ENCODE measurements at regions not wholly inside any gene's neighbourhood (a gene's known extent, or its start where the extent isn't known, plus 50 kb on each side); places are given as distances from the start of the nearest gene placed in this dataset.

GRCh38 chr16:22681554-22682291 is 132.2 kb upstream of the HS3ST2 start:
- H3K4me3 ChIP-seq (ENCODE audit: low read depth, low read length) = no peak overlapping the region
- in situ Hi-C loops (cut with HindIII; ENCODE audit: low sequenced_read_pairs) = no loop called here
- TF ChIP-seq, protein P1, sequence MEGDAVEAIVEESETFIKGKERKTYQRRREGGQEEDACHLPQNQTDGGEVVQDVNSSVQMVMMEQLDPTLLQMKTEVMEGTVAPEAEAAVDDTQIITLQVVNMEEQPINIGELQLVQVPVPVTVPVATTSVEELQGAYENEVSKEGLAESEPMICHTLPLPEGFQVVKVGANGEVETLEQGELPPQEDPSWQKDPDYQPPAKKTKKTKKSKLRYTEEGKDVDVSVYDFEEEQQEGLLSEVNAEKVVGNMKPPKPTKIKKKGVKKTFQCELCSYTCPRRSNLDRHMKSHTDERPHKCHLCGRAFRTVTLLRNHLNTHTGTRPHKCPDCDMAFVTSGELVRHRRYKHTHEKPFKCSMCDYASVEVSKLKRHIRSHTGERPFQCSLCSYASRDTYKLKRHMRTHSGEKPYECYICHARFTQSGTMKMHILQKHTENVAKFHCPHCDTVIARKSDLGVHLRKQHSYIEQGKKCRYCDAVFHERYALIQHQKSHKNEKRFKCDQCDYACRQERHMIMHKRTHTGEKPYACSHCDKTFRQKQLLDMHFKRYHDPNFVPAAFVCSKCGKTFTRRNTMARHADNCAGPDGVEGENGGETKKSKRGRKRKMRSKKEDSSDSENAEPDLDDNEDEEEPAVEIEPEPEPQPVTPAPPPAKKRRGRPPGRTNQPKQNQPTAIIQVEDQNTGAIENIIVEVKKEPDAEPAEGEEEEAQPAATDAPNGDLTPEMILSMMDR (IDR thresholded peaks at IDR 0.05; ENCODE audit: low read depth, low read length) = no peak
- no peak for DNase-seq (ENCODE audit: low read depth, low spot score)

DNA sequence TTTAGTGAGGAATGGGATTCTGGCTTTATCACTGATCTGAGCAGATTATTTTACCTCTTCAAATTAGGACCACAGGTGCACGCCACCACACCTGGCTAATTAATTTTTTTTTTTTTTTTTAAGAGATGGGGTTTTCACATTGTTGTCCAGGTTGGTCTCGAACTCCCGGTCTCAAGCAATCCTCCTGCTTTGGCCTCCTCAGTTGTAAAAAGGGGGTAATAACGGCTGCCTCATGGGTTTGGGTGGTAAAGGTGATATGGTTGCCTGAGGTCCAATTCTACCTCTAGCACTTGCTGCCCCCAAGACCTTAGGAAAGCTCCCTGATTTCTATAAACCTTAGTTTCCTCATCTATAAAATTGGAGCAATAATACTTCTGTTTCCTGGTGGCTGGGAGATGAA is 130.7 kb upstream of the HS3ST2 start:
- TF ChIP-seq, protein P1 (IDR thresholded peaks at IDR 0.05; ENCODE audit: low read depth, low read length) = no peak
- in situ Hi-C loops (cut with HindIII; ENCODE audit: low sequenced_read_pairs) = no loop called here
- DNase-seq (ENCODE audit: low read depth, low spot score) = no peak
- no peak overlapping the region for H3K4me3 ChIP-seq (ENCODE audit: low read depth, low read length)

DNA sequence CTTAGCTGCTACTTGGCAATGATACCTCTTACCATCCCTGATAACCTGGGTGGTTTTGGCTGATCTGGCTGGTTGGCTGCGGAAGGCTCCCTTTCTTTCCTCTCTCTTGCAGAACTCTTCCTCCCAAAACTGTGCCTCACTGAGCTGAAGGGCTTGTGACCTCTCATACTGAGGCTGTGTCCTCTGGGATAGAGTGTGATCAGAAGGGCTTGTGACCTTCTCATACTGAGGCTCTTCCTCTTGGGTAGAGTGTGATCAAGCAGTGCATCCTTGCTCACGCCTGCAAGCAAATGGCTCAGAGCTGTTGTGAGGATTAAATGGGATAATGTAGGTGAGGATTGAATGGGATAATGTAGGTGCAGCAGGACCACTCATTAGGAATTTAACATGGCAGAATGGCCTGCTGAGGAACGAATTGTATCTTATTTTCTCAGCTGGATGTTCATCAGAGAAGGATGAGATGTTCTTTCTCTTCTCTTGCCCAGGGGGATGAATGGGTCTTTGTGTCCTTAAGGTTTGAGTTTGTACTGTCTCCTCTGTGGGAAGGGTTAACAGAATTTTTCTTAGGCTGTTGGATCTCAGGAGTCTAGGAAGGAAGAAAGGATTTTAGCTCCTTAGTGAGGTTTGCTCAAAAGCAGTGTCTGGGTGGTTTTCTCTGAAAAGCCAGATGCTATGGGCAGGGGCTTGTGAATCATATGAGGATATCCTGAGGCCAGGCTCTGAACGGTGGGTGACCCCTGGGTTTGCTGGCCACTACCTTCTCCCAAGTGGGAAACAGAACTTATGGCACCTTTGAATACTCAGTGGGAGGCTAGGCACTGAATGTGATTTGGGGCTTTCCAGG is 130.0 kb upstream of the HS3ST2 start:
- TF ChIP-seq, protein P1 (IDR thresholded peaks at IDR 0.05; ENCODE audit: low read depth, low read length) = no peak
- DNase-seq (ENCODE audit: low read depth, low spot score) = no peak
- in situ Hi-C loops (cut with HindIII; ENCODE audit: low sequenced_read_pairs) = no loop called here

DNA sequence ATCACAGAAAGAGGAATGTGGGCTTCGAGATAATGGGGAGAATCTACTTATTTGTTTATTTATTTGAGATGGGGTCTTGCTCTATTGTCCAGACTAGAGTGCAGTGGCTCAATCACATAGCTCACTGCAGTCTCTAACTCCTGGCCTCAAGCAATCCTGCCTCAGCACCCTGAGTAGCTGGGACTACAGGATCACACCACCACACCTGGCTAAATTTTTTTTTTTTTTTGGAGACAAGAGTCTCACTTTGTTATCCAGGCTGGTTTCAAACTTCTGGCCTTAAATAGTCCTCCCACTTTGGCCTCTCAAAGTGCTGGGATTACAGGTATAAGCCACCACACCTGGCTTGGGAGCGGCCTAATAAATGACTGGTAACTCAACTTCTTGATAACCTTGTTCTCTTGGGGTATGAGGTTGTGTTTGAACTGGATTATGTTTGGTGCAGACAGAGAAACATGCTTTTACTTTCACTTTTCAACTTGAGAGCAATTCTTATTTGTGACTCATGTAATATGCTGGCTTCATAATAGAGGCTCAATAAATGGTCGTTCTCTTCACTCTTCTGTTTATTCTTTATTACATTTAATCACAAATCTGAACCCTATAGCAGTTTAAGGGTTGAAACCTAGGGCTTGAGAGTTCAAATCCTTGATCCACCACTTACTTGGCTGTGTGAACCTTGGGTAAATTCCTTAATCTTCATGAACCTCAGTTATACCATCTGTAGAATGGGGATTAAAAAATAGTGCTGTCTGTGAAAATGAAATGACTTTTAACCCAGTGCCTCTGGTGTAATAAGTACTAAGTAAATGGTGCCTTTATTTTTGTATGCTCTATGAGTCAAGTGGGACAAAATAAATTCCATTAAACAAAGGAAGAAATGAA is 129.1 kb upstream of the HS3ST2 start:
- DNase-seq (ENCODE audit: low read depth, low spot score) = peak; percentile 29
- in situ Hi-C loops (cut with HindIII; ENCODE audit: low sequenced_read_pairs) = no loop called here
- H3K4me3 ChIP-seq (ENCODE audit: low read depth, low read length) = no peak overlapping the region
- TF ChIP-seq, protein P1 (IDR thresholded peaks at IDR 0.05; ENCODE audit: low read depth, low read length) = no peak

More for the DNA sequence above, 130.0 kb upstream of the HS3ST2 start:
- H3K4me3 ChIP-seq (ENCODE audit: low read depth, low read length) = no peak overlapping the region

DNA sequence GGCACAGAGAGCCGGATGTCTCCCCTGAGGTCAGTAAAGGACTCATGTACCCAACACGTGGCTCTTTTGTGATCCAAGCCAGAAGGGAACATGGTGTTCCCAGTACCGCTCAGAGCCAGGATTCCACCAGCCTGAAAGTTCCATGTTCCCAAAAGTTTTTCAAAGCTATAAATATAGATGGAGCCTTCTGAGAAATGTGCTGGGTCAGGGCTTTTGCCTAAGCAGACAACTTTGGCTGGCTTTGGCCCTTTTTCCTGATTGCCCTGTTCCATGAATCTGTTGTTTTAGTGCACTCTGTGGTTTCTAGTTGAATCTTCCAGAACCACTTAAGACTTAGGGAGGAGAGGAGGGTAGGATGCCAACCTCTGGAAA is 128.5 kb upstream of the HS3ST2 start:
- H3K4me3 ChIP-seq (ENCODE audit: low read depth, low read length) = no peak overlapping the region
- TF ChIP-seq, protein P1 (IDR thresholded peaks at IDR 0.05; ENCODE audit: low read depth, low read length) = no peak
- in situ Hi-C loops (cut with HindIII; ENCODE audit: low sequenced_read_pairs) = no loop called here
- no peak for DNase-seq (ENCODE audit: low read depth, low spot score)

DNA sequence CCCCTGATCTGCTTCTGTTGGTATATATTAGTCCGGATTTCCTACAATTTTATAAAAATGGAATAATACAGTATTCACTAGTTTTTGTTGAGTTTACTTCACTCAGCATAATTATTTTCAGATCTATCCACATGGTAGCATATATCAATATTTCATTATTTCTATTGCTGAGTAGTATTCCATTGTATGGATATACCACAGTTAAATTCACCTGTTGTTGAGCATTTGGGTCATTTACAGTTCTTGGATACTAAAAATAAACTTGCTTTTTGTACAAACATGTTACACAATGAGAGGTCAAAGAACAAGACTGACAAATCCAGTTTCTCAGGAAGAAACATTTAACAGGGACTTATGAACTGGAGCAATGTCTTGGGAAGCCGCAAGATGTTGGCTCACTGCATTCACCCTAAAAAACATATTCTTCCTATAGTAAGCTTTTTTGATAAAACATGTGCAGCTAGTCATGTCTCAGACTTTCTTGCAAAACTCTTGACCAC is 126.9 kb upstream of the HS3ST2 start:
- TF ChIP-seq, protein P1 (IDR thresholded peaks at IDR 0.05; ENCODE audit: low read depth, low read length) = no peak
- in situ Hi-C loops (cut with HindIII; ENCODE audit: low sequenced_read_pairs) = no loop called here
- H3K4me3 ChIP-seq (ENCODE audit: low read depth, low read length) = no peak overlapping the region
- no peak for DNase-seq (ENCODE audit: low read depth, low spot score)

All from astrocyte of the spinal cord (primary cell).